ENCODE measurements at regions not wholly inside any gene's neighbourhood (a gene's known extent, or its start where the extent isn't known, plus 50 kb on each side); places are given as distances from the start of the nearest gene placed in this dataset.

- DNase-seq = no peak
Measured at GRCh38 chr21:37967036-37967435, 50.8 kb upstream of the KCNJ6 start.

GRCh38 chr21:37968744-37969143, 52.5 kb upstream of the KCNJ6 start:
- no peak for DNase-seq

GRCh38 chr21:37970548-37970947, 54.3 kb upstream of the KCNJ6 start:
- DNase-seq = no peak

GRCh38 chr21:37971390-37971950, 55.2 kb upstream of the KCNJ6 start:
- DNase-seq = no peak

- DNase-seq = no peak
Measured at GRCh38 chr21:37974081-37974480, 57.8 kb upstream of the KCNJ6 start.

- no peak for DNase-seq
Measured at GRCh38 chr21:37982496-37983318, 66.5 kb upstream of the KCNJ6 start.

- no peak for DNase-seq
Measured at GRCh38 chr21:37983336-37984095, 67.3 kb upstream of the KCNJ6 start.

GRCh38 chr21:37984416-37984815, 68.2 kb upstream of the KCNJ6 start:
- no peak for DNase-seq

GRCh38 chr21:37986000-37986399, 69.7 kb upstream of the KCNJ6 start:
- no peak for DNase-seq

- DNase-seq = no peak
Measured at GRCh38 chr21:37986751-37987399, 70.6 kb upstream of the KCNJ6 start.

- DNase-seq = no peak
Measured at GRCh38 chr21:37987668-37988067, 71.4 kb upstream of the KCNJ6 start.

GRCh38 chr21:37993071-37993470, 76.8 kb upstream of the KCNJ6 start:
- DNase-seq = no peak

- DNase-seq = no peak
Measured at GRCh38 chr21:37994211-37994610, 78.0 kb upstream of the KCNJ6 start.

- no peak for DNase-seq
Measured at GRCh38 chr21:38012672-38013071, 96.4 kb upstream of the KCNJ6 start.

- DNase-seq = no peak
Measured at GRCh38 chr21:38013741-38014140, 97.5 kb upstream of the KCNJ6 start.

GRCh38 chr21:38014298-38014697, 98.0 kb upstream of the KCNJ6 start:
- no peak for DNase-seq

- DNase-seq = no peak
Measured at GRCh38 chr21:38027901-38028498, 111.7 kb upstream of the KCNJ6 start.

- no peak for DNase-seq
Measured at GRCh38 chr21:38032082-38032801, 116.0 kb upstream of the KCNJ6 start.

GRCh38 chr21:38036016-38036415, 119.8 kb upstream of the KCNJ6 start:
- no peak for DNase-seq

GRCh38 chr21:38037416-38037815, 121.2 kb upstream of the KCNJ6 start:
- DNase-seq = no peak

GRCh38 chr21:38039369-38039768, 123.1 kb upstream of the KCNJ6 start:
- no peak for DNase-seq

- no peak for DNase-seq
Measured at GRCh38 chr21:38039841-38040240, 123.6 kb upstream of the KCNJ6 start.

Measured in activated CD4-positive, alpha-beta T cell treated with anti-CD3 and anti-CD28 coated beads, Interleukin-2, amount 50 U/mL, for 4 hours (primary cell).